ENCODE measurements at regions not wholly inside any gene's neighbourhood (a gene's known extent, or its start where the extent isn't known, plus 50 kb on each side); places are given as distances from the start of the nearest gene placed in this dataset.
A peak's percentile ranks its signal among the peaks of the same experiment; 100 is the strongest.

- no peak for DNase-seq (ENCODE audit: low spot score)
These were observed 68.0 kb upstream of the HES1 start for GRCh38 chr3:194067949-194068362.

GRCh38 chr3:194069421-194070219 lies 66.3 kb upstream of the HES1 start:
- peak; percentile 3 for DNase-seq (ENCODE audit: low spot score)

- no peak for DNase-seq (ENCODE audit: low spot score)
These were observed 65.7 kb upstream of the HES1 start for GRCh38 chr3:194070220-194070633.

GRCh38 chr3:194070634-194071409 lies 65.1 kb upstream of the HES1 start:
- DNase-seq (ENCODE audit: low spot score): peak; percentile 95

GRCh38 chr3:194072097-194072428 lies 63.9 kb upstream of the HES1 start:
- DNase-seq (ENCODE audit: low spot score): no peak

GRCh38 chr3:194072691-194073279 lies 63.2 kb upstream of the HES1 start:
- no peak for DNase-seq (ENCODE audit: low spot score)

GRCh38 chr3:194073926-194074325 lies 62.0 kb upstream of the HES1 start:
- DNase-seq (ENCODE audit: low spot score): no peak

GRCh38 chr3:194075088-194075615 lies 60.8 kb upstream of the HES1 start:
- DNase-seq (ENCODE audit: low spot score): no peak

- DNase-seq (ENCODE audit: low spot score): no peak
These were observed 60.0 kb upstream of the HES1 start for GRCh38 chr3:194075802-194076460.

- no peak for DNase-seq (ENCODE audit: low spot score)
These were observed 59.5 kb upstream of the HES1 start for GRCh38 chr3:194076475-194076874.

GRCh38 chr3:194077602-194078001 lies 58.3 kb upstream of the HES1 start:
- DNase-seq (ENCODE audit: low spot score): no peak

GRCh38 chr3:194078045-194078821 lies 57.7 kb upstream of the HES1 start:
- peak; percentile 14 for DNase-seq (ENCODE audit: low spot score)

- DNase-seq (ENCODE audit: low spot score): peak; percentile 18
These were observed 56.2 kb upstream of the HES1 start for GRCh38 chr3:194079702-194080172.

- DNase-seq (ENCODE audit: low spot score): peak; percentile 55
These were observed 55.5 kb upstream of the HES1 start for GRCh38 chr3:194080436-194080835.

- no peak for DNase-seq (ENCODE audit: low spot score)
These were observed 54.8 kb upstream of the HES1 start for GRCh38 chr3:194080913-194081800.

GRCh38 chr3:194081826-194082225 lies 54.1 kb upstream of the HES1 start:
- no peak for DNase-seq (ENCODE audit: low spot score)

GRCh38 chr3:194082743-194083636 lies 53.0 kb upstream of the HES1 start:
- peak; percentile 77 for DNase-seq (ENCODE audit: low spot score)

GRCh38 chr3:194083637-194084224 lies 52.2 kb upstream of the HES1 start:
- DNase-seq (ENCODE audit: low spot score): peak; percentile 53

- peak; percentile 49 for DNase-seq (ENCODE audit: low spot score)
These were observed 51.7 kb upstream of the HES1 start for GRCh38 chr3:194084284-194084683.

Data from left forelimb (tissue), 1 donor.